ENCODE measurements at regions not wholly inside any gene's neighbourhood (a gene's known extent, or its start where the extent isn't known, plus 50 kb on each side); places are given as distances from the start of the nearest gene placed in this dataset.

GRCh38 chr3:168850109-168850508 lies 754.4 kb upstream of the GOLIM4 start:
- no peak for TF ChIP-seq POLR2AphosphoS5 (IDR thresholded peaks at IDR 0.05; ENCODE audit: low read depth, low read length)
- no peak for TF ChIP-seq POLR2A (IDR thresholded peaks at IDR 0.05; ENCODE audit: low read depth, low read length)
